NCI-H2107 (cell line): ENCODE measurements at regions not wholly inside any gene's neighbourhood (a gene's known extent, or its start where the extent isn't known, plus 50 kb on each side); places are given as distances from the start of the nearest gene placed in this dataset.
"Not testable (repeated sequence)": the region's sequence is repeated elsewhere in the genome, so short reads cannot be mapped to it uniquely, and the experiment has no call there.

Experiments
- DNase-seq: peaks from one replicate; lab custom pipeline; 2025; lab: John Stamatoyannopoulos, UW

- DNase-seq, result not testable (repeated sequence)
These were observed 61.9 kb downstream of the NPIPB5 start for GRCh38 chr16:22572331-22573224.

GRCh38 chr16:22573225-22573530 is 62.5 kb downstream of the NPIPB5 start:
- not testable (repeated sequence) for DNase-seq

GRCh38 chr16:22576506-22576905 is 65.8 kb downstream of the NPIPB5 start:
- not testable (repeated sequence) for DNase-seq

GRCh38 chr16:22583195-22583594 is 72.5 kb downstream of the NPIPB5 start:
- DNase-seq, result not testable (repeated sequence)

- DNase-seq, result not testable (repeated sequence)
These were observed 73.8 kb downstream of the NPIPB5 start for GRCh38 chr16:22584459-22584858.

GRCh38 chr16:22584941-22585340 is 74.2 kb downstream of the NPIPB5 start:
- DNase-seq, result not testable (repeated sequence)

- not testable (repeated sequence) for DNase-seq
These were observed 74.7 kb downstream of the NPIPB5 start for GRCh38 chr16:22585431-22585830.

GRCh38 chr16:22586732-22587131 is 76.0 kb downstream of the NPIPB5 start:
- not testable (repeated sequence) for DNase-seq

- not testable (repeated sequence) for DNase-seq
These were observed 79.1 kb downstream of the NPIPB5 start for GRCh38 chr16:22589757-22590156.

- DNase-seq, result not testable (repeated sequence)
These were observed 85.9 kb downstream of the NPIPB5 start for GRCh38 chr16:22596445-22597045.

- not testable (repeated sequence) for DNase-seq
These were observed 93.1 kb downstream of the NPIPB5 start for GRCh38 chr16:22603744-22604143.

GRCh38 chr16:22606619-22607018 is 95.9 kb downstream of the NPIPB5 start:
- DNase-seq, result not testable (repeated sequence)

- DNase-seq, result not testable (repeated sequence)
These were observed 99.1 kb downstream of the NPIPB5 start for GRCh38 chr16:22609798-22610197.

- not testable (repeated sequence) for DNase-seq
These were observed 100.4 kb downstream of the NPIPB5 start for GRCh38 chr16:22611128-22611527.

GRCh38 chr16:22614271-22614947 is 103.7 kb downstream of the NPIPB5 start:
- no peak for DNase-seq

- no peak for DNase-seq
These were observed 108.2 kb downstream of the NPIPB5 start for GRCh38 chr16:22618842-22619241.

- DNase-seq, result no peak
These were observed 111.0 kb downstream of the NPIPB5 start for GRCh38 chr16:22621586-22622155.

GRCh38 chr16:22622703-22623102 is 112.0 kb downstream of the NPIPB5 start:
- DNase-seq, result no peak

- no peak for DNase-seq
These were observed 112.7 kb downstream of the NPIPB5 start for GRCh38 chr16:22623351-22623781.

GRCh38 chr16:22624038-22624799 is 113.5 kb downstream of the NPIPB5 start:
- peak; percentile 8 for DNase-seq

- no peak for DNase-seq
These were observed 114.3 kb downstream of the NPIPB5 start for GRCh38 chr16:22624800-22625533.
